DMS 273 treated with DMSO at 0.1 percent for 48 hours (cell line): ENCODE measurements at regions not wholly inside any gene's neighbourhood (a gene's known extent, or its start where the extent isn't known, plus 50 kb on each side); places are given as distances from the start of the nearest gene placed in this dataset.

ENCODE experiments used
- DNase-seq: peaks from one replicate; lab custom pipeline; 2025; lab: John Stamatoyannopoulos, UW

GRCh38 chr22:49586873-49587272, 240.8 kb downstream of the BRD1 start:
- no peak for DNase-seq

DNA sequence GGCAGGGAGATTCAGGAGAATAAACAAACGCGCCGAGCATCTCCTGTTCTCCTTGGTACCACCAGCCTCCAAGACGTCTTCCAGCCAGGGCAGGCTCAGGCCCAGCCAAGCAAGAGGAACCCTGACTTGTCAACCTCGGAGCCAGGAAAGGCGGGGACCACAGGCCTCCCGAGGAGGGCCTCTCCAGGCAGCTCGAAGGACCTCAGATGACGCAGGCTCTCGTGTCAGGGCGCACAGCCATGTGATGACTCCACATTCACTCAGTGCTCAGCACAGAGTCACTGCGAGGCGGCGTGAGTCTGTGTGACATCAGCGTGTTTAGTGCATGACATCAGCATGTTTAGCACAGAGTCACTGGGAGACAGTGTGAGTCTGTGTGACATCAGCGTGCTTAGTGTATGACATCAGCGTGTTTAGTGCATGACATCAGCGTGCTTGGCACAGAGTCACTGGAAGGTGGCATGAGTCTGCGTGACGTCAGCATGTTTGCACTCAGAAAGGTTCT, 241.4 kb downstream of the BRD1 start:
- DNase-seq = no peak

- no peak for DNase-seq
Measured at GRCh38 chr22:49585461-49586243, 242.0 kb downstream of the BRD1 start.

GRCh38 chr22:49583886-49584505, 243.7 kb downstream of the BRD1 start:
- no peak for DNase-seq

- DNase-seq = no peak
Measured at GRCh38 chr22:49583341-49583740, 244.3 kb downstream of the BRD1 start.

- DNase-seq = no peak
Measured at GRCh38 chr22:49582678-49583077, 245.0 kb downstream of the BRD1 start.

GRCh38 chr22:49582181-49582580, 245.5 kb downstream of the BRD1 start:
- DNase-seq = no peak

- no peak for DNase-seq
Measured at GRCh38 chr22:49580024-49580423, 247.6 kb downstream of the BRD1 start.

GRCh38 chr22:49577168-49578060, 250.3 kb downstream of the BRD1 start:
- no peak for DNase-seq

GRCh38 chr22:49576241-49577141, 251.2 kb downstream of the BRD1 start:
- DNase-seq = no peak

GRCh38 chr22:49575703-49576081, 252.0 kb downstream of the BRD1 start:
- DNase-seq = no peak

DNA sequence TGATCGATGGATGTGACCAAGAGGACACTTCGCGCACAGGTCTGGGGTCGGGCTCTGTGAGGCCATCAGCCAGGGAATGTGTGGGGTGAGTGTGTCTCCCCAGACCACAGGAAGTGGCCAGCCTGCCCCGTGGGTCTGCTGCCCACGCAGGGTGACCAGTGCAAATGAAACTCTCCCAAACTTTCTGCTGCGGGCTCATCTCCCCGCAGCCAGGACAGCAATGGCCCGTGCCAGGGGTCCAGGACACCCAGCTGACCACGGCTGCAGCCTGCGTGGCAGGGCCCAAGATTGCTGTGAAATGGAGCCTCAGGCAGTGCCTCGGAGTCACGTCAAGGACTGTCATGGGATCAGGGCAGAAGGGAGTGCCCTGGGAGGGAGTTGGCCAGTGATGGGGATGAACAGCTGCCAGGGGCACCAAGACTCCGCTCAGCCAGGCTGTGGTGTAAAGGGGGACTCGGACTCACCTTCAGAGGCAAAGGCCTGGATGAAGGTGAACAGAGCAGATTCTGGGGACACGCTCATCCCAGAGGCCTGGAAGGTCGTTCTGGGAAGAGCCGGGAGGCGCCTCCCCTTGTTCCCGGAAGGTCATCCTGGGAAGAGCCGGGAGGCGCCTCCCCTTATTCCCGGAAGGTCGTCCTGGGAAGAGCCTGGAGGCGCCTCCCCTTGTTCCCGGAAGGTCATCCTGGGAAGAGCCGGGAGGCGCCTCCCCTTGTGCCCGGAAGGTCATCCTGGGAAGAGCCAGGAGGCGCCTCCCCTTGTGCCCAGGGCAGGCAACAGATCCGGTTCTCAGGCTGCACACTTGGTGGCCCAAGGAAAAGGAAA, 252.6 kb downstream of the BRD1 start:
- DNase-seq = no peak

- DNase-seq = no peak
Measured at GRCh38 chr22:49574205-49574880, 253.3 kb downstream of the BRD1 start.

- no peak for DNase-seq
Measured at GRCh38 chr22:49573109-49573765, 254.4 kb downstream of the BRD1 start.

GRCh38 chr22:49571326-49571725, 256.3 kb downstream of the BRD1 start:
- DNase-seq = no peak

DNA sequence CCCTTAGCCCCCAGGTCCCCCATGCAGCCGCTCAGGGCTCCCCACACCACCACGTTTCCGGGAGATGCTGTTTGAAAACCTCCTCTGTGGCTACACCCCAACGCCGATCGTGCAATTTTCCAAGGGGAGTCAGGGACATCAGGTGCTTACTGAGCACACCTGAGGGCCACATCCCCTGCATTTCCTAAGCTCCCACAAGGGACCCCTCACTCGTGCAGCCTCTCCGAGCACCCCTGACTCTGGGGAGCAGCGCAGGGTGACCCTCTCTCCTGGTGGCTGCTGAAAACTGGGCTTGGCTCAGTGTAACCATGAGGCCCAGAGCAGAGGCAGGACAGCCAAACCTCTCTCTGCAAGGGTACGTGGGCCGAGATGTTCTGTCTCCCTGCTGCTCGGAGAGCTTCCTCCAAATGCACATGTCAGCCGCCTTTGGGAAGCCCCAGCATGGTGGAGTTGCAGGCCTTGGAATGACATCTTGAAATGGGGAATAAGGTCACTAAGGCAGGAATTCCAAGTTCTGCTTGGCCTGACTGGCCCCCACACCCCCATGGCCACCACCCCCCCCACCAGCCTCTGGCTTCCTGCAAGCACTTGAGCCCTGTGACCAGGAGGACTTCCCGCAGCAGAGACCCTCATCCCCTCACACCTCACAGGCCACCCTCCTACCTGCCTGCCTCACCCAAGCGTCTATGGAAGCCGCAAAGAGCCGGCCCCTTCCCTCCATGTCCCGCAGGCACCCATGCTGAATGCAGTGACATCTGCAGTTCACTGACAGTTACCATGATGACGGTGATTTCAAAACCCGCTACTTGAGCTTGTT, 257.4 kb downstream of the BRD1 start:
- no peak for DNase-seq

- no peak for DNase-seq
Measured at GRCh38 chr22:49569286-49570031, 258.2 kb downstream of the BRD1 start.

DNA sequence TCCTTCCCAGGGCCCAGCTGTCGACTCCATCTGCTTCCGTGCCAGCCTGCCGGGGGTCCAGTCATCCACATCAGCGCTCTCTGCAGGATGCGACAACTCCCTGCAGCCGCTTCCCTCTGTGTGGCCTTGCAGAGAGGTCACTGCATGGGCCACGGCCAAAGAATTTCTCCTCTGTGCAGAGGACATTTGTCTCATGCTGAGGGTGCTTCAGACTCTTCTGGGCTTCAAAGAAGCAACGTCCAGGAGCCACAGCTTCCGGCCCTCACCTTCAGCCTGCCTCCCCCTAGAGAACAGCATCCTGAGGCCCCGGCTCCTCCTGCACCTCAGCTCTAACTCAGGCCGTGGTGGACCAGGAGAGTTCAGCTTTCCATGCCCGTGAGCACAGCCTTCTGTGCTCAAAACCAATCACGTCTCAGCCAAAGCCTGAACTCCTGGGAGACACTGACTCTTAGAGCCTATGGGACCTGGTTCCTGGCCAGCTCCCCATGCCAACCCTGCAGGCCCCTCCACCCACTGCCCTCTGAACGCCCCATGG, 258.9 kb downstream of the BRD1 start:
- no peak for DNase-seq
